ENCODE measurements at regions not wholly inside any gene's neighbourhood (a gene's known extent, or its start where the extent isn't known, plus 50 kb on each side); places are given as distances from the start of the nearest gene placed in this dataset.

GRCh38 chr11:45472716-45473317 is 186.7 kb upstream of the SYT13 start:
- TF ChIP-seq POLR2AphosphoS5 (IDR thresholded peaks at IDR 0.05; ENCODE audit: low read depth, low read length), result no peak
- no peak for TF ChIP-seq TAF1 (IDR thresholded peaks at IDR 0.05; ENCODE audit: borderline replicate concordance, insufficient read depth, low read length)
- no peak for TF ChIP-seq FOXP2 (optimal IDR thresholded peaks at IDR 0.05; ENCODE audit: borderline replicate concordance, extremely low read depth, extremely low read length, insufficient read depth)
- no peak for TF ChIP-seq REST (IDR thresholded peaks at IDR 0.05; ENCODE audit: insufficient read depth in 1 of 2, low read depth in 2 of 2, low read length in 2 of 2)
- no peak for TF ChIP-seq SIN3A (IDR thresholded peaks at IDR 0.05; ENCODE audit: borderline replicate concordance, insufficient read depth, low read length)

GRCh38 chr11:45471266-45471665 is 185.1 kb upstream of the SYT13 start:
- TF ChIP-seq REST (IDR thresholded peaks at IDR 0.05; ENCODE audit: insufficient read depth in 1 of 2, low read depth in 2 of 2, low read length in 2 of 2) (no peak), TAF1 (IDR thresholded peaks at IDR 0.05; ENCODE audit: borderline replicate concordance, insufficient read depth, low read length) (no peak), FOXP2 (optimal IDR thresholded peaks at IDR 0.05; ENCODE audit: borderline replicate concordance, extremely low read depth, extremely low read length, insufficient read depth) (no peak), POLR2AphosphoS5 (IDR thresholded peaks at IDR 0.05; ENCODE audit: low read depth, low read length) (no peak), SIN3A (IDR thresholded peaks at IDR 0.05; ENCODE audit: borderline replicate concordance, insufficient read depth, low read length) (no peak)

GRCh38 chr11:45470794-45471167 is 184.6 kb upstream of the SYT13 start:
- no peak for TF ChIP-seq TAF1 (IDR thresholded peaks at IDR 0.05; ENCODE audit: borderline replicate concordance, insufficient read depth, low read length)
- TF ChIP-seq POLR2AphosphoS5 (IDR thresholded peaks at IDR 0.05; ENCODE audit: low read depth, low read length), result no peak

- TF ChIP-seq SIN3A (IDR thresholded peaks at IDR 0.05; ENCODE audit: borderline replicate concordance, insufficient read depth, low read length), result no peak
- TF ChIP-seq REST (IDR thresholded peaks at IDR 0.05; ENCODE audit: insufficient read depth in 1 of 2, low read depth in 2 of 2, low read length in 2 of 2), result no peak
- TF ChIP-seq TAF1 (IDR thresholded peaks at IDR 0.05; ENCODE audit: borderline replicate concordance, insufficient read depth, low read length), result no peak
- no peak for TF ChIP-seq POLR2AphosphoS5 (IDR thresholded peaks at IDR 0.05; ENCODE audit: low read depth, low read length)
- no peak for TF ChIP-seq FOXP2 (optimal IDR thresholded peaks at IDR 0.05; ENCODE audit: borderline replicate concordance, extremely low read depth, extremely low read length, insufficient read depth)
Observed at GRCh38 chr11:45470151-45470793, 184.1 kb upstream of the SYT13 start.

GRCh38 chr11:45468267-45468856 is 182.2 kb upstream of the SYT13 start:
- TF ChIP-seq SIN3A (IDR thresholded peaks at IDR 0.05; ENCODE audit: borderline replicate concordance, insufficient read depth, low read length) (no peak), FOXP2 (optimal IDR thresholded peaks at IDR 0.05; ENCODE audit: borderline replicate concordance, extremely low read depth, extremely low read length, insufficient read depth) (no peak), REST (IDR thresholded peaks at IDR 0.05; ENCODE audit: insufficient read depth in 1 of 2, low read depth in 2 of 2, low read length in 2 of 2) (no peak), POLR2AphosphoS5 (IDR thresholded peaks at IDR 0.05; ENCODE audit: low read depth, low read length) (no peak), TAF1 (IDR thresholded peaks at IDR 0.05; ENCODE audit: borderline replicate concordance, insufficient read depth, low read length) (no peak)
